ENCODE measurements at regions not wholly inside any gene's neighbourhood (a gene's known extent, or its start where the extent isn't known, plus 50 kb on each side); places are given as distances from the start of the nearest gene placed in this dataset.

DNA sequence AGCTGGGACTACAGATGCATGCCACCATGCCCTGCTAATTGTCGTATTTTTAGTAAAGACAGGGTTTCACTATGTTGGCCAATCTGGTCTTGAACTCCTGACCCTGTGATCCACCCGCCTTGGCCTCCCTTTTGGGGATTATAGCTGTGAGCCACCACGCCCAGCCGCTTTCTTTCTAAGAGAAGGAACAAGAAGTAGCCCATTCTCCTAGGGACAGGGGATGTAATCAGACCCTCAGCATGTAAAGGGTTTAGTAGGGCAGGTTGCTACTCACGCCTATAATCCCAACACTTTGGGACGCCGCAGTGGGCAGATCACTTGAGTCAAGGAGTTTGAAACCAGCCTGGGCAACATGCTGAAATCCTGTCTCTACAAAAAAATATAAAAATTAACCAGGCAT is 189.7 kb downstream of the TOMM20 start:
- no peak overlapping the region for H3K4me3 ChIP-seq
- DNase-seq (ENCODE audit: low spot score): no peak
- Mint-ChIP-seq H3K9me3 (peaks cover 6% of the 10 kb centered on the region), H3K36me3 (no peaks in the 10 kb centered on the region), H3K4me3 (no peak overlapping the region), H3K27ac (no peak overlapping the region), H3K4me1 (peaks cover 5% of the 10 kb centered on the region), H3K27me3 (ENCODE audit: insufficient read depth, low read depth) (peaks cover 4% of the 10 kb centered on the region)
- no peaks in the 10 kb centered on the region for H3K4me1 ChIP-seq
- no peaks in the 10 kb centered on the region for H3K36me3 ChIP-seq
- no peaks in the 10 kb centered on the region for H4K20me1 ChIP-seq (ENCODE audit: low read depth)
- no peaks in the 10 kb centered on the region for H3K79me2 ChIP-seq (ENCODE audit: low read depth)
- H3K27me3 ChIP-seq: no peaks in the 10 kb centered on the region
- no peaks in the 10 kb centered on the region for H3K9me3 ChIP-seq (ENCODE audit: low read depth)
- no peak overlapping the region for H2AFZ ChIP-seq (replicated peaks)
- H3K4me2 ChIP-seq: no peak overlapping the region
- H3K9ac ChIP-seq: no peak overlapping the region
- no peaks in the 10 kb centered on the region for H3F3A ChIP-seq (ENCODE audit: low read depth)
- no peak overlapping the region for H3K27ac ChIP-seq
- TF ChIP-seq EZH2phosphoT487 (IDR thresholded peaks at IDR 0.05): no peak
- TF ChIP-seq, protein P1, sequence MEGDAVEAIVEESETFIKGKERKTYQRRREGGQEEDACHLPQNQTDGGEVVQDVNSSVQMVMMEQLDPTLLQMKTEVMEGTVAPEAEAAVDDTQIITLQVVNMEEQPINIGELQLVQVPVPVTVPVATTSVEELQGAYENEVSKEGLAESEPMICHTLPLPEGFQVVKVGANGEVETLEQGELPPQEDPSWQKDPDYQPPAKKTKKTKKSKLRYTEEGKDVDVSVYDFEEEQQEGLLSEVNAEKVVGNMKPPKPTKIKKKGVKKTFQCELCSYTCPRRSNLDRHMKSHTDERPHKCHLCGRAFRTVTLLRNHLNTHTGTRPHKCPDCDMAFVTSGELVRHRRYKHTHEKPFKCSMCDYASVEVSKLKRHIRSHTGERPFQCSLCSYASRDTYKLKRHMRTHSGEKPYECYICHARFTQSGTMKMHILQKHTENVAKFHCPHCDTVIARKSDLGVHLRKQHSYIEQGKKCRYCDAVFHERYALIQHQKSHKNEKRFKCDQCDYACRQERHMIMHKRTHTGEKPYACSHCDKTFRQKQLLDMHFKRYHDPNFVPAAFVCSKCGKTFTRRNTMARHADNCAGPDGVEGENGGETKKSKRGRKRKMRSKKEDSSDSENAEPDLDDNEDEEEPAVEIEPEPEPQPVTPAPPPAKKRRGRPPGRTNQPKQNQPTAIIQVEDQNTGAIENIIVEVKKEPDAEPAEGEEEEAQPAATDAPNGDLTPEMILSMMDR (IDR thresholded peaks at IDR 0.05): no peak
- no peak for TF ChIP-seq EZH2 (IDR thresholded peaks at IDR 0.05)

DNA sequence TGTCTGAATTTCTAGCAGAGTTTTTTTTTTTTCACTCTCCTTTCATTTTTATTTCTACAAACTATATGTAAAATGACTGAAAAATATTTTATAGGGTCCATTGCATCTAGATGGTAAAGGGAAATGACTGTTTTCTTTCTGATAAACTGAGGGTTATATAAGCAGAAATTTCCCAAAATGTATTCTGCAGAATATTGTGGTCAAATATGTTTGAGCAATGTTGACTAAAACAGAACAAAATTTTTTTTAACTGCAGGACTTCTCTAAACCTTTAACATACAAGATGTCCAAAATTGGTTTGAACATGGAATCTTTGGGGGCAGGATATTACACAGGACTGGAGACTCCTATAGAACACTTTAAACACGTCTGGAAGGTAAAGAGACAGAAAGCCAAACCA is 190.5 kb downstream of the TOMM20 start:
- Mint-ChIP-seq H3K4me3 (no peak overlapping the region), H3K36me3 (no peaks in the 10 kb centered on the region), H3K27me3 (ENCODE audit: insufficient read depth, low read depth) (peaks cover 4% of the 10 kb centered on the region), H3K4me1 (peaks cover 7% of the 10 kb centered on the region), H3K27ac (no peak overlapping the region), H3K9me3 (no peaks in the 10 kb centered on the region)
- H3K79me2 ChIP-seq (ENCODE audit: low read depth): no peaks in the 10 kb centered on the region
- H2AFZ ChIP-seq (replicated peaks): no peak overlapping the region
- no peaks in the 10 kb centered on the region for H3F3A ChIP-seq (ENCODE audit: low read depth)
- no peak for TF ChIP-seq EZH2 (IDR thresholded peaks at IDR 0.05)
- TF ChIP-seq, protein P1 (IDR thresholded peaks at IDR 0.05): no peak
- TF ChIP-seq EZH2phosphoT487 (IDR thresholded peaks at IDR 0.05): no peak
- H3K9me3 ChIP-seq (ENCODE audit: low read depth): no peaks in the 10 kb centered on the region
- H3K27me3 ChIP-seq: no peaks in the 10 kb centered on the region
- no peaks in the 10 kb centered on the region for H3K36me3 ChIP-seq
- no peak overlapping the region for H3K9ac ChIP-seq
- no peak overlapping the region for H3K4me2 ChIP-seq
- H3K4me3 ChIP-seq: no peak overlapping the region
- no peaks in the 10 kb centered on the region for H4K20me1 ChIP-seq (ENCODE audit: low read depth)
- no peaks in the 10 kb centered on the region for H3K4me1 ChIP-seq
- H3K27ac ChIP-seq: no peak overlapping the region
- DNase-seq (ENCODE audit: low spot score): no peak

DNA sequence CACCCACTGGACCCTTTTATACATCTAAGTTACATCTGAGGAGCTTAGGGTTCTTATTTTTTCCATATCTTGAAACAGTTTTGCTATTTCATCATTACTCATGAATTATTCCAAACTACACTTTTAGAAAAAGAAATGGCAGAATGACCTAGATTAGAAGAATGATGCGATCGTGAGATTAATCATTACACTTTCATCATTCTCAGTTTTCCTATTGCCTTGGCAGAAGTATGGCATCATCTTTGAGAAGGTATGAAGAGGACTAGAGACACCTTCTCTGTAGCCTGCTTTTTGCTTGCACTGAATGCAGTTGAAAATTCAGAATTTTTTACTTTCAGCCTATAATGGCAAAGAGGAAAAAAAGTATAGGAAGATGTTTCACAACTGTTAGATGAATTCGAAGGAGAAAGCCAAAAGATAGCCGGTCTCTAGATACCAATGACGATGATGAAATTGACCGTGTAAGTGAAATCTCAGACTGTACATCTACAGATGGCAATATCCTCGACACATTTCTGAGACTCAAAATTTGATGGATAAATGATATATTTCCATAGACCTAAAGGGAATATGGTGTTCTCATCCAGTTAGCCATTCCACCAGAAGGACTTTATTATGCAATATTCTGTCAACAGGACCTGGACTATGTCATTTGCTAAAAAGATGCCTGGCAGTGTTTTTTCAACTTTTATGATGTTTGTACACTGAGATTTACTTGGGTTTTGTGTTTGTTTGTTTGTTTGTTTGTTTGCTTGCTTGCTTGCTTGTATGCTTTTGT is 191.8 kb downstream of the TOMM20 start:
- H3F3A ChIP-seq (ENCODE audit: low read depth): no peaks in the 10 kb centered on the region
- Mint-ChIP-seq H3K9me3 (no peaks in the 10 kb centered on the region), H3K27ac (no peak overlapping the region), H3K4me3 (no peak overlapping the region), H3K36me3 (no peaks in the 10 kb centered on the region), H3K4me1 (peaks cover 21% of the 10 kb centered on the region), H3K27me3 (ENCODE audit: insufficient read depth, low read depth) (peaks cover 4% of the 10 kb centered on the region)
- no peaks in the 10 kb centered on the region for H3K9me3 ChIP-seq (ENCODE audit: low read depth)
- H3K27me3 ChIP-seq: no peaks in the 10 kb centered on the region
- H3K4me1 ChIP-seq: no peaks in the 10 kb centered on the region
- no peak for TF ChIP-seq EZH2 (IDR thresholded peaks at IDR 0.05)
- TF ChIP-seq, protein P1 (IDR thresholded peaks at IDR 0.05): no peak
- TF ChIP-seq EZH2phosphoT487 (IDR thresholded peaks at IDR 0.05): no peak
- no peaks in the 10 kb centered on the region for H4K20me1 ChIP-seq (ENCODE audit: low read depth)
- no peaks in the 10 kb centered on the region for H3K36me3 ChIP-seq
- H2AFZ ChIP-seq (replicated peaks): no peak overlapping the region
- H3K27ac ChIP-seq: no peak overlapping the region
- H3K4me3 ChIP-seq: no peak overlapping the region
- no peak for DNase-seq (ENCODE audit: low spot score)
- H3K4me2 ChIP-seq: no peak overlapping the region
- no peak overlapping the region for H3K9ac ChIP-seq
- H3K79me2 ChIP-seq (ENCODE audit: low read depth): no peaks in the 10 kb centered on the region

Measured in neural progenitor cell (in vitro differentiated cells).